Hepatocyte (in vitro differentiated cells): ENCODE measurements at regions not wholly inside any gene's neighbourhood (a gene's known extent, or its start where the extent isn't known, plus 50 kb on each side); places are given as distances from the start of the nearest gene placed in this dataset.

ENCODE experiments used
- EZH2phosphoT487 ChIP-seq: fragments of 200-600 bp; sonication (generic); IDR thresholded peaks from one replicate; pipeline ENCODE4 v1.6.1; 2018; ENCODE audit warnings: antibody characterized with exemption, mild to moderate bottlenecking, low read depth, moderate library complexity; ENCODE audit not compliant: unreplicated experiment, severe bottlenecking
- TF ChIP-seq, protein P1 (sequence below): fragments of 200-600 bp; sonication (generic); IDR thresholded peaks from 2 replicates; pipeline ENCODE4 v1.5.1; 2016; ENCODE audit warnings: antibody characterized with exemption, mild to moderate bottlenecking; ENCODE audit not compliant: poor library complexity

DNA sequence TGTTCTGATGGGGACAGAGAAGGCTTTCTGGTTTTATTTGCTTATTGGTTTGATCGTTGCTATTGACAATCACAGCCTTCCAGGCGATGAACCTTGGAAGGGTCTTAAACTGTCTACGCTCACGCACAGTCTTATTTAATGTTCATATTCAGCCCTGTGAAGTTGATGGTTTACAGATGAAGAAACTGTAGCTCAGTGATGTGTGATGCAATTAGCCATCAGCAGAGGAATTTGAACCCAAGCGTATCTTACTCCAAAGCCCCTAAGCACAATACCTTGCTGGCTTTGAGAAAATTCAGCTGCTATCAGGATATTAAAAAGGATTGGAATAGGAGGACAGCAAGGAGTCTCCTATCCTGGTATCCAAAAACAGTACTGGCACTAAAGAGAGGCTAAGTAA lies 77.1 kb upstream of the CALM2 start:
- TF ChIP-seq EZH2phosphoT487: no peak
- TF ChIP-seq, protein P1, sequence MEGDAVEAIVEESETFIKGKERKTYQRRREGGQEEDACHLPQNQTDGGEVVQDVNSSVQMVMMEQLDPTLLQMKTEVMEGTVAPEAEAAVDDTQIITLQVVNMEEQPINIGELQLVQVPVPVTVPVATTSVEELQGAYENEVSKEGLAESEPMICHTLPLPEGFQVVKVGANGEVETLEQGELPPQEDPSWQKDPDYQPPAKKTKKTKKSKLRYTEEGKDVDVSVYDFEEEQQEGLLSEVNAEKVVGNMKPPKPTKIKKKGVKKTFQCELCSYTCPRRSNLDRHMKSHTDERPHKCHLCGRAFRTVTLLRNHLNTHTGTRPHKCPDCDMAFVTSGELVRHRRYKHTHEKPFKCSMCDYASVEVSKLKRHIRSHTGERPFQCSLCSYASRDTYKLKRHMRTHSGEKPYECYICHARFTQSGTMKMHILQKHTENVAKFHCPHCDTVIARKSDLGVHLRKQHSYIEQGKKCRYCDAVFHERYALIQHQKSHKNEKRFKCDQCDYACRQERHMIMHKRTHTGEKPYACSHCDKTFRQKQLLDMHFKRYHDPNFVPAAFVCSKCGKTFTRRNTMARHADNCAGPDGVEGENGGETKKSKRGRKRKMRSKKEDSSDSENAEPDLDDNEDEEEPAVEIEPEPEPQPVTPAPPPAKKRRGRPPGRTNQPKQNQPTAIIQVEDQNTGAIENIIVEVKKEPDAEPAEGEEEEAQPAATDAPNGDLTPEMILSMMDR: no peak
